Midbrain (tissue), 1 donor: ENCODE measurements at regions not wholly inside any gene's neighbourhood (a gene's known extent, or its start where the extent isn't known, plus 50 kb on each side); places are given as distances from the start of the nearest gene placed in this dataset.

Experiments used
- DNase-seq: peaks from one replicate; lab custom pipeline; 2025; lab: John Stamatoyannopoulos, UW

DNA sequence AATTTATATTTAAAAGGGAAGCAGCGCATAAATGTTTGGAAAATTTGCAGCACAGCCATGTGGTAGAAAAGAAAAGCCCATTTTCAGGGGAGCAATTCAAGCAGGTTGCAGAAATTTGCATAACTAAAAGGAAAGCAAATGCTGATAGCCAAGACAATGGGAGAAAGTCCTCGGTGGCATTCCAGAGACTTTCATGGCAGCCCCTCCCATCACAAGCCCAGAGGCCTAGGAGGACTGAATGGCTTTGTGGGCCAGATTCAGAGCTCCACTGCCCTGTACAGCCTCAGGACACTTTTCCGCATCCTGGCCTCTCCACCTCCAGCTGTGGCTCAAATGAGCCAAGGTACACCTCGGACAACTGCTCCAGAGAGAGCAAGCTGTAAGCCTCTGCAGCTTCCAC lies 462.9 kb downstream of the CDK5RAP2 start:
- no peak for DNase-seq

- DNase-seq = no peak
These were observed 469.4 kb downstream of the CDK5RAP2 start for GRCh38 chr9:120110520-120110919.

DNA sequence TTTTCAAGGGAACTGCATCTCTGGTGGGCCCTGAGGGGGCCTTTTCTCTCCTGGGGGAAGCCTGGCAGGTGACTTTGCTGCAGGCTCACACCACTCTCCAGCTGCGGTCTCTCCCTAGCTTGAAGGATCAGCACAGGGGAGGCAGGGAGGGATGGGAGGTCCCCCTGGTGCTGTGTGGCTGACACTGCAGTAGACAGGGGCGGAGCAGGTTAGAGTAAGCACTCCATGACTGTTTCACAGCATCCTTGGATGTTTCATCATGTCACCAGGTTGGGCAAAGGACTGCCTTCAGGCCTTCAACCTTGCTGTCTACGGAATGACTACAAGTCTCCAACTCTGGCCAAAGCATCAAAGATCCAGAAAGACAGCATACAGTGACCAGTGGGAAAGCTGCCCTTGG lies 470.7 kb downstream of the CDK5RAP2 start:
- no peak for DNase-seq

DNA sequence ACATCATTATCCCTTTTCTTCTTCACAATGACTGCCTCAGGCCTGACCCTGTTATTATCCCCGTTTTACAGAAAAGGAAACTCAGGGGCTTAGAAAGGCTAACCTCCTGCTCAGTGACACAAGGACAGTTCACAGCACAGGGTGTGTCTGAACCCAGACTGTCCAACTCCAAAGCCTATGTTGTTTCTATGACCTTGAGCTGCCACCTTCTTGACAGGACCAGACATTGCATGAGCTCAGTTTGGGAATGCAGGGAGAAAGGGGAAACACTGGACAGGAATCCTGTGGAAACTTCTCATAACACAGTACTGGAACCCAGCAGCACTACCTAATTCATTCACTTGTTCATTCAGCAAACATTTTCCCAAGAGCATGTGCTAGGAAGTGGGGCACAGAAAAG lies 472.8 kb downstream of the CDK5RAP2 start:
- DNase-seq = no peak

GRCh38 chr9:120104771-120105170 lies 475.2 kb downstream of the CDK5RAP2 start:
- no peak for DNase-seq

DNA sequence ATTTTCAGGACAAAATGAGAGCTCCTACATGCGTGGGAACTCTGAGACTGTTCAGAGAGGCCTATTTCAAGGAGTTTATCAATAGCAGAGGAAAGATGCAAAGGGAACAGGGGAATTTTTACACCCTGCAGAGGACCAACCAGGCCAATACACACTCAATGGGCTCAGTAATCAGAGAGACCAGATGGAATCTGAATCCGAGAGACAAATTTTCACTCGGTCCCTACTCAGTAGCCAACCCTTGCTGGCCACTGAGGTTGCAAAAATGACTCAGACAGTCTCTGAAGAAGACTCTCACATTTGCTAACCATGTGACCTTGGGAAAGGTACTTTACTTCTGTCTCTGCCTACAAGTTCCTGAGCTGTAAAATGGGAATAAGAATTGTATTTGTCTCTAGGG lies 479.4 kb downstream of the CDK5RAP2 start:
- DNase-seq = no peak

- DNase-seq = no peak
These were observed 480.9 kb downstream of the CDK5RAP2 start for GRCh38 chr9:120099065-120099464.

DNA sequence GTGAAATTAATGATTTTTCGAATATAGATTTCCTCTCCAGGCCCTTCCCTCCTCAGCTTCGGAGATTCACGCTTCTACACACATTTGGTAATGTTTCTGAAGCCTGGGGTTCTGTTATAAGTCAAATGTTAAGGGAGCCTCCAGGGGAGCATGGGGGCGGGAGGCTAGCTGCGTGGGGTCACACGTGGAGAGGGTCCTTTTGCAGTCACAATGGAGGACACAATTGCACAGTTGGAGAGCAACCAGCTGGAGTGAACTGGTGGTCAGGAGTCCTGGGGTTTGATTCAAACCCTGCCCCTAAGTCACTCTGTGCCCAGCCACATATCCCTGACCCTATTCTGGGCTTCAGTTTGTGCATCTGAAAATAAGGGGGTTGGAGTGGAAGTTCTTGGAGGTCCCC lies 481.4 kb downstream of the CDK5RAP2 start:
- no peak for DNase-seq

DNA sequence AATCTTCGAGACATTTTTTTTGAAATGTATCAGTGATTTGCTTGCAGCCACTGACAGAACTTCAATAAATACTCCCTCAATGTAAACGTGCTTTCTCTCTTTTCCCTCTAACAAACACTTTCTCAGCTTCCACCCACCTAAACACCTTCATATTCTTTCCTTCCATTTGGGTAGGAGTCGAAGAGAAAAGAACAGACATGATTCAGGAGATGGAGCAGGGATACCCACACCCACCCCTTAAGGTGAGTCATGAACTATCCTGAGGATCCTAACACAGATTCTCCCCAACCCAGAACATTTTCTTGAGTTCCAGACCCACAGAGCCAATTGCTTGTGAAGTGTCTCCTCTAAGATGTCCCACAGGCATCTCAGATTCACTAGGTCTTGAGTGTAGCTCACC lies 488.8 kb downstream of the CDK5RAP2 start:
- no peak for DNase-seq

- DNase-seq = no peak
These were observed 499.1 kb downstream of the CDK5RAP2 start for GRCh38 chr9:120080849-120081248.

DNA sequence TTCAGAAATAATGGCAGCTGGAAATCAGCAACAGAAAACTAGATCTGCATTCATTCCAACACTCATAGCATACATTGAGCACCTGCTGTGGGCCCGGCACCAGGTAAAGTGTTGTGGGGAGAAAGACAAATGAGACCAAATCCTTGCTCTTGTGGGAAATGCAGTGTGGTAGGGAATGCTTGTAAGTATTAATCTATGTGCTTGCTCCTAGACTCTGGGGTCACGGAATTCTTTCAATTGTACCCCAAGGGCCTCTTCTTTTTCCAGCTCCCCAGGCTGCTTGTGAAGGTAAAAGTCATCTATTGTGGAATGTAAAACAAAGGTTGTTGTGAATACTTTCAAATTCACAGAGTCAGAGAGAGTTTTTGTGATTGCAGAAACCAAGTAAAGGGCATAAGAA lies 501.9 kb downstream of the CDK5RAP2 start:
- DNase-seq = no peak

DNA sequence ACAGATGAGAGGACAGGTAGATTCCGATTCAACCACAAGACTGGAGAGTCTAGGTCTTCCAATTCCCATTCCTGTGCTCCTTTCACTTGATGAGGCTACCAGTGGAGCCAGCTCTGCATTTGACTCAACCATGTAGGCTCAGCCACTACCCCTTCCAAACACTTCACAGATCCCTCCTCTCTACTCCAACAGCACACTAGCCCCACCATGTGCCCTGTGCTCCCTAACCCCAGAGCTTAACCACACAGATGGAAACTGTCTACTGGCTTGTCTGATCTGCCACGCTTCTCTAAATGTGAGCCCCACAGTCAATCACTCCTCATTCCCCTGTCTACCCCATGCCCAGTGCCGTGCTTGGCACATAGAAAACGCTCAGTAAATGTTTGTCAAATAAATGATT lies 508.2 kb downstream of the CDK5RAP2 start:
- no peak for DNase-seq

DNA sequence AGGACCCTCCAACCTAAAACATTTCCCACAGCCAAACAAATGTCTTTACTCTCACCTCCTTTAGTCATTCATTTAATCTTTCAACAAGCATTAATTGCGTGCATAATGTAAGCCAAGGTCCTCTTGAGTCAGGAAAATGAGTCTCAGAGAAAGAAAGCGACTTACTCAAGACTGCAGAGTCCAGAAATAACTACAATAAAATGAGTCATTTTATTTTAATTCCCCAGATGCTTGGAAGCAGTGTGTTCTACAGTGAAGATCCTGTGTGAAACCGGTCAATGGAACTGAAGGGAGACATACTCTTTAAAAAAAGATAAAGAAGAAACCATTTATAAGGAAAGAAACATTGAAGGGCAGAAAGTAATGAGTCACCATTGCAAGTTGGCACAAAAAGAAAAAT lies 513.7 kb downstream of the CDK5RAP2 start:
- DNase-seq = no peak

DNA sequence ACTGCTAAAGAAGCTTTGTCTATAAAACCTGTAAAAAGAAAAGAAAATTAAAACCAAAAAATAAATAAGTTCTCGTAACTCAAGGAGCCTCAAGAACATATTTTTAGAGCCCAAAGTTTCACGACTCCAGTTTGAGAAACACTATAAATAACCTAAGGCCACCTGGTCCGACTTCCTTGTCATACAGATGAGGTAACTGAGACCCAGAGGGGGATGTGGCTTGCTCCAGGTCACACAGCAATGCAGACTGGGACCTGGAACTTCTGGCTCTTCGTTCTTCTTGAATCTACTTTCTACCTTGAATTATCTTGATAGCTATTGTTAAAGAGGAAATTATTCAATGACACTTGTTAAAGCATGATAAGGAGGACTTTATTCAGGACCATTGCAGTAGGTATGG lies 514.8 kb downstream of the CDK5RAP2 start:
- no peak for DNase-seq

DNA sequence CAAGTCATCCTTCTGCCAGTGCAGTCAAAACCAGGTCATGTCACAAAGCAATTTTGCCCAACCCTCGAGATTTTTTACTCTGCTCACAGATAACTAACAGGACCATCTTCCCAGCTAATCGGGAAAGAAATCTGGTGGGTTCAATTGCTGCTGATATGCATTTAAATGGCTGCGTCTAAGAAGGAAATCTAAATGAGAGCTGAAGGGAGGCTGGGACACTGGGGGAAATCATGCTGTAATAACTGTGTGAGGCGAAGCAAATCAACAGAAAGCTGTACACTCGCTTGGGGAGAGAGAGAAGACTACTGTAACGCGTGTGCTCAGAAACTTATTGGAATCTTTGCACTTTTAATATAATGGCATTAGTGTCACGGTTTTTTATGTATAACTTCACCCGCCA lies 535.0 kb downstream of the CDK5RAP2 start:
- no peak for DNase-seq

DNA sequence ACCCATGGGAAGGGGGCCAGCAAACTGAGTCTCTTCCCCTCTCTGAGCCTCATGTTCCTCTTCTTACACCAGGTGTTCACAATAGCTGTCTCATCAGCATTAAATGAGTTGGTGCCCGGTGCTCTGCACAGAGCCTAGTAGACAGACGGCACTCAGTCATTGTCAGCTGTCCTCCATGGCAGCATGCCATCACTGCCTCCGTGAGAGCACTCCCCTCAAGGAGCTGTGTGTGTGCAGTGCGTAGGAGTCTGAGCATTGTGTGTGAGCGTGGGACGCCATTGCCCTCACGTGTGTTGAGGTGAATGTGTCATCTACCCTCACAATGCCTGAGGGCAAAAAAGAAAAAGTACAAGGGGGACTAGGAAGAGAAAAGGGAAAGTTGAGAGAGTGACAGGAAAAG lies 536.5 kb downstream of the CDK5RAP2 start:
- no peak for DNase-seq

- DNase-seq = no peak
These were observed 539.1 kb downstream of the CDK5RAP2 start for GRCh38 chr9:120040896-120041295.

GRCh38 chr9:120038342-120038741 lies 541.6 kb downstream of the CDK5RAP2 start:
- no peak for DNase-seq

DNA sequence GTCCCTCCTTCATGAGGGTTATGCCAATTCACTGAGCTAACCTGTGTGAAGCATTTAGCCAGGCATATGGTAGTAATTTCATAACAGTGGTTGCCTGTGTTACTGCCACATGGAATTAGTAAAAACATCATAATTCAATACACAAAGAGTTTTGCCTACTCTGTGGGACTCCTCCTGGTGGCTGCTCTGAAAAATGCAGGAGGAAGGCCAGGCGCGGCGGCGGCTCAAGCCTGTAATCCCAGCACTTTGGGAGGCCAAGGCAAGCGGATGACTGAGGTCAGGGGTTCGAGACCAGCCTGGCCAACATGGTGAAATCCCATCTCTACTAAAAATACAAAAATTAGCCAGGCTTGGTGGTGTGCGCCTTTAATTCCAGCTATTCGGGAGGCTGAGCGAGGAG lies 547.3 kb downstream of the CDK5RAP2 start:
- DNase-seq = no peak

DNA sequence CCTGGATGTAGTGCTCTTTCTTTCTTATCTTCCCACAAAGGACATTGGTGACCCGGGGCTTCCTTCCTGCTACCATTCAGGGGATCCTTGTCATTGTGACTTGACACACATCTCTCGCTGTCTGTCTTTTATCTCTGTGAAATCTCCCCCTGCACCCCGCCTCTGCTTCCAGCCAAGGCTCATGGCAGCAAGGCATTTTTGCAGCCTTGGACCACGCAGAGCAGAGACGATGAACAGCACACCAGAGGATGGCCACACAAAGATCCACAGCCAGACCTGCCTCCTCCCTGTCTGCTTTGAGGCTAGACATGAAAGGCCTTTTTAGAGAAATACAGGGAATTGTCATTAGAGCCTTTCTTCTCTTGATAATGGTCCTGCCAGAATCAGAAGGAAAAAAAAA lies 549.1 kb downstream of the CDK5RAP2 start:
- DNase-seq = no peak

DNA sequence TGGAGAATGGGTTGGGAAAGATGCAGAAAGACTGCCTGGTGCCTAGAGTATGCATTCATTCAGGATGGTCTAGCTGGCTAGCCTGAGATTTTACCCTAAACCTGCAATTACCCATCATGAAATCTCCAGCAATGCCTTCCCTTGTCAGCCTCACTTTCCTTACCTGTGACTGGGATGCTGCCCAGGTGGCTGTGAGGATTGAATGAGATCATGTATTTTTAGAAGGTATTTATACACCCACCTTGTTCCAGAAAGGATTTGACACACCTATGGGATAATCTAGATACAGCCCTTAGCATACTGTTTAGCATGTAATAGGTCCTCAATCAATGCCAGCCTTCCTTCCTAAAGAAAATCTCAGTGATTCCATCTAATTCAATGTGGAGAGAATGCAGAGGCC lies 561.4 kb downstream of the CDK5RAP2 start:
- DNase-seq = no peak

GRCh38 chr9:120018037-120018436 lies 561.9 kb downstream of the CDK5RAP2 start:
- no peak for DNase-seq

GRCh38 chr9:120016231-120016630 lies 563.7 kb downstream of the CDK5RAP2 start:
- no peak for DNase-seq

DNA sequence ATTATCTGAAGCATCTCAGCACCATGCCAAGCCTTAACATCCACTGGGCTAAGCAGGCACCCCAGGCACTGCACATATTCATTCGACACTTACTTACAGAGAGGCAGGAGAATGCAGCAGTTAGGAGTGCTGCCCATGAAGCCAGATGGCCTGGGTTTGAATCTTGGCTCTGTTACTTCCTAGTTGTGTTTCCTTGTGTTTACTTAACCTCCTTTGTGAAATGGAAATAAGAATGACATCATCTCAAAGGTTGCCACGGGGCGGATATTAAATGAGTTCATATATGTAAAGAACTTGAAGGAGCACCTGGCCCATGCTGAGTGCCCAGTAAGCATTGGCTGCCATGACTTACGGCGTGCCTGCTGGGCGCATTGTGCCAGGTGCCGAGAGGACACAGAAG lies 565.2 kb downstream of the CDK5RAP2 start:
- no peak for DNase-seq

DNA sequence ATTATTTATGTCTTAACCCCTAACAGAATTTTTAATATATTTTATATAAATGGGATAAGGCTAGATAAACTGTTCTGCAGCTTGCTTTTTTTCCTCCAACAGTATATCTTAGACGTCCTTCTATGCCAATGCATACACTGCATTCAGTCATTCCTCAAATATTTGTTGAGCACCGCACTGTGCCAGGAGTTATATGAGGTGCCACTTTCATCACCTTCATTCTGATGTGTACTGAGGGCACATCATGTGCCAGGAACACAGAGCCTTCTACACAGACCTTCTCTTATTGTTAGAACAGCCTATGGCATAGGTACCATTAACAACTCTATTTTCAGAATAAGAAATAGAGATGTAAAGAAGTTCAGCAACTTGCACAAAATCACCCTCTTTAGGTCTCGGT lies 570.1 kb downstream of the CDK5RAP2 start:
- DNase-seq = no peak
